Neural cell (in vitro differentiated cells): ENCODE measurements at regions not wholly inside any gene's neighbourhood (a gene's known extent, or its start where the extent isn't known, plus 50 kb on each side); places are given as distances from the start of the nearest gene placed in this dataset.

Source experiments
- CTCF ChIP-seq: fragments of 450-650 bp; IDR thresholded peaks from 2 replicates; pipeline ENCODE4 v1.5.1; 2014; ENCODE audit warnings: antibody characterized with exemption, mild to moderate bottlenecking, moderate library complexity; ENCODE audit not compliant: poor library complexity, severe bottlenecking
- EP300 ChIP-seq: fragments of 450-650 bp; conservative IDR thresholded peaks from 2 replicates; pipeline ENCODE4 v1.6.1; 2014; ENCODE audit warnings: antibody characterized with exemption, mild to moderate bottlenecking, moderate library complexity; ENCODE audit not compliant: poor library complexity, severe bottlenecking
- EZH2 ChIP-seq: fragments of 200-600, 300-800 bp; shearing (Covaris generic), sonication (generic); IDR thresholded peaks from 2 replicates; pipeline ENCODE4 v1.6.1; 2014; ENCODE audit warnings: antibody characterized with exemption, low read length, borderline replicate concordance, mild to moderate bottlenecking; ENCODE audit not compliant: insufficient read depth, poor library complexity, severe bottlenecking
- POLR2AphosphoS5 ChIP-seq: IDR thresholded peaks from 2 replicates; pipeline ENCODE4 v1.6.1; 2012
- SMC3 ChIP-seq: fragments of 450-650 bp; conservative IDR thresholded peaks from 2 replicates; pipeline ENCODE4 v1.6.1; 2014; ENCODE audit warnings: antibody characterized with exemption, mild to moderate bottlenecking, moderate library complexity; ENCODE audit not compliant: poor library complexity
- TAF1 ChIP-seq: IDR thresholded peaks from 2 replicates; pipeline ENCODE4 v1.6.1; 2012; ENCODE audit warnings: low read depth
- TF ChIP-seq, protein P1 (sequence below): IDR thresholded peaks from 2 replicates; pipeline ENCODE4 v1.6.1; 2012; ENCODE audit warnings: borderline replicate concordance

DNA sequence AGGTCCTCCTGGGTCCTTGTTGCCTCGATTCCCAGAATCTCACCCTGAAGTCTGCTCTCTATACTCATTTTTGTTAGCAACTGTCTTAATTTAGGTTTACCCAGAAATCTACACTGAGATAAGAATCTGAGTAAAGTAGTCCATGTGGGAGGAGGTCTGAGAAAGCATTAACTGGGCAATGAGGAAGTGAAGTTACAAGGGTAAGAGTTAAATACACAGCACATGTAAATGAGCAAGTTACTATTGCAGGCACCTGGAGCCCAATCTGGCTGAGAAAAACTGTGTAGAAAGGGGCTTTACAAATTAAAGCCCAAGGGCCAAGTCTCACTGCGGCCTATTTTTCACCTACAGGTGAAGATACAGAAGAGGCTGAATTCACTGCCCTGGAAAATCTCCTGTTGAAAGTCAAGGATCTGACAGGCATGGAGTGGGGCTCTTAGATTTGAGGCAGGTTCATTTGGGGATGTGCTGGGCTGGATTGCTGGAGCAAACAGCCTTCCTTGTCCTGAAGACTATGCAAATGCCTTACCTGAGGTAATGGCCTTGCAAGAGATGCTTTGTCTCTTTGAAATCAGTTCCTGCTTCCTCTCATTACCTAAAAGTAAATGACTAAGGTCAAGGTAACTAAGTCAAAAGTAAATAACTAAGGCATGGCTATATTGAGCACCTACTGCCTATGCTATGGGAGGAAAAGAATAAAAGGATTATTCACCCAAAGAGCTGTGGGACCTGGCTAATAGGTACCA is 84.4 kb upstream of the DYNAP start:
- TF ChIP-seq, protein P1, sequence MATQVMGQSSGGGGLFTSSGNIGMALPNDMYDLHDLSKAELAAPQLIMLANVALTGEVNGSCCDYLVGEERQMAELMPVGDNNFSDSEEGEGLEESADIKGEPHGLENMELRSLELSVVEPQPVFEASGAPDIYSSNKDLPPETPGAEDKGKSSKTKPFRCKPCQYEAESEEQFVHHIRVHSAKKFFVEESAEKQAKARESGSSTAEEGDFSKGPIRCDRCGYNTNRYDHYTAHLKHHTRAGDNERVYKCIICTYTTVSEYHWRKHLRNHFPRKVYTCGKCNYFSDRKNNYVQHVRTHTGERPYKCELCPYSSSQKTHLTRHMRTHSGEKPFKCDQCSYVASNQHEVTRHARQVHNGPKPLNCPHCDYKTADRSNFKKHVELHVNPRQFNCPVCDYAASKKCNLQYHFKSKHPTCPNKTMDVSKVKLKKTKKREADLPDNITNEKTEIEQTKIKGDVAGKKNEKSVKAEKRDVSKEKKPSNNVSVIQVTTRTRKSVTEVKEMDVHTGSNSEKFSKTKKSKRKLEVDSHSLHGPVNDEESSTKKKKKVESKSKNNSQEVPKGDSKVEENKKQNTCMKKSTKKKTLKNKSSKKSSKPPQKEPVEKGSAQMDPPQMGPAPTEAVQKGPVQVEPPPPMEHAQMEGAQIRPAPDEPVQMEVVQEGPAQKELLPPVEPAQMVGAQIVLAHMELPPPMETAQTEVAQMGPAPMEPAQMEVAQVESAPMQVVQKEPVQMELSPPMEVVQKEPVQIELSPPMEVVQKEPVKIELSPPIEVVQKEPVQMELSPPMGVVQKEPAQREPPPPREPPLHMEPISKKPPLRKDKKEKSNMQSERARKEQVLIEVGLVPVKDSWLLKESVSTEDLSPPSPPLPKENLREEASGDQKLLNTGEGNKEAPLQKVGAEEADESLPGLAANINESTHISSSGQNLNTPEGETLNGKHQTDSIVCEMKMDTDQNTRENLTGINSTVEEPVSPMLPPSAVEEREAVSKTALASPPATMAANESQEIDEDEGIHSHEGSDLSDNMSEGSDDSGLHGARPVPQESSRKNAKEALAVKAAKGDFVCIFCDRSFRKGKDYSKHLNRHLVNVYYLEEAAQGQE = no peak
- no peak for TF ChIP-seq CTCF
- no peak for TF ChIP-seq POLR2AphosphoS5
- TF ChIP-seq SMC3 = no peak
- TF ChIP-seq EZH2 = no peak
- TF ChIP-seq TAF1 = no peak
- no peak for TF ChIP-seq EP300
